DMS53 treated with DMSO at 0.1 percent for 48 hours (cell line): ENCODE measurements at regions not wholly inside any gene's neighbourhood (a gene's known extent, or its start where the extent isn't known, plus 50 kb on each side); places are given as distances from the start of the nearest gene placed in this dataset.
"Not testable (repeated sequence)": the region's sequence is repeated elsewhere in the genome, so short reads cannot be mapped to it uniquely, and the experiment has no call there.

Source experiments
- DNase-seq: peaks from one replicate; lab custom pipeline; 2025; ENCODE audit not compliant: unreplicated experiment; lab: John Stamatoyannopoulos, UW

DNA sequence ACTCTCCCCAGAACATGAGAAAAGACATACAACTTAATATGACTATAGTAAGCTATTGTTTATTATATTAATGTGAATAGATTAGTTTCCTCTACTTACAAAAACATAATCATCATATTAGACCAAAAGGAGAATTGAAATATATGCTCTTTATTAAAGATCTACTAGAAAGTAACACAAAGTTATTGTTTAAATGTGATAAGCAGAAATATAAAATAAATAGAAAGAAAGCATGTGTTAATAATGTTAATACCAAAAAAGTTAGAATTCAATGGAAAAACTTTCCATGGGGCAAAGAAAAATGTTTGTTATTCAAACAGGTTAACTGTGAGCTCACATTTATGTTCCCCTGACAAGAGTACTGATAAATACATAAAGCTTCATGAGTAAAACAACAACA lies 421.4 kb upstream of the UBE2E3 start:
- no peak for DNase-seq

- no peak for DNase-seq
These were observed 424.9 kb upstream of the UBE2E3 start for GRCh38 chr2:180555391-180555965.

DNA sequence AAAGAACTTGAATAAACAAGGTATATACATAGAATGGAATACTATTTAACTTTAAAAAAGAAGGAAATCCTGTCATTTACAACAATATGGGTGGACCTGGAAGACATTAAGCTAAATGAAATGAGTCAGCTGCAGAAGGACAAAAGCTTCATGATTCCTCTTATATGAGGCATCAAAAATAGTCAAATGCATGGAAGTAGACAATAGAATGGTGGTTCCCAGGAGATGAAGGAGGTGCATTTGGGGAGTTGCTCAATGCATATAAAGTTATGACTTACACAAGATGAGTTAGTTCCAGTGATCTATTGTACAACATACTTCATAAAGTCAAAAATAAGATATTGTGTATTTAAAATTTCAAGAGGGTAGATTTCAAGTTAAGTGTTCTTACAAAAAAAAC lies 426.1 kb upstream of the UBE2E3 start:
- no peak for DNase-seq

- DNase-seq, result no peak
These were observed 427.2 kb upstream of the UBE2E3 start for GRCh38 chr2:180553094-180553715.

DNA sequence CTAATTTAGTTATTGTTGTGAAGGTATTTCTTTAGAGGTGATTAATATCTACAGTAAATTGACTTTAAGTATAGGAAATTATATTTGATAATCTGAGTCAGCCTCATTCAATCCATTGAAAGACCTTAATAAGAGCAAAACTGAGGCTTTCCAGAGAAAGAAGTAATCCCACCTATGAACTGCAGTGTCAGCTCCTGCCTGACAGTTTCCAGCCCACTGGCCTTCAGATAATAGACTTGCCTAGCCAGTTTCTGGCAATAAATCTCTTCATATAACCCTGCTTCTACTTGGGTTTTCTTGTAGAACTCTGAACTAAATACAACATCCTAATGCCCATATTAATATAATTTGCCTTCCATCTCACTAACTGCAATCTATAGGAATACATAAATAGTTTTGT lies 437.9 kb upstream of the UBE2E3 start:
- no peak for DNase-seq

GRCh38 chr2:180540761-180541160 lies 439.6 kb upstream of the UBE2E3 start:
- DNase-seq, result no peak

DNA sequence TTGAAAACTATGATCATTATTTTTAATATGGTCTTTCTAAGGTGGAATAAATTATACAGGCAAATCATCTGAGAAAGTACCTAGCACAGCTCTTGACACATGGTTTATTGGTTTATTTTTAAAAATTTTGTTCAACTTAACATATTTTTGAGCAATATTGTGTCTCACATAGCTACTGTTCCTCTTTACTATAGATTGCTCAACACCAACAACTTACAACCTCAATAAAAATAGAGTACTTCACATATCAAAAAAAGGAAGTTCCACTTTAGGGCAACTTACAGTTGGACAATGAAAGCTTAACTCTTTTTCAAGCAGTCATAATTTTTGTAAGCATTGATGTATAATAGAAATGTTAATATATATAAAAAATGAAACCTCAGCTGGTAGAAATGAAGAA lies 440.9 kb upstream of the UBE2E3 start:
- no peak for DNase-seq

DNA sequence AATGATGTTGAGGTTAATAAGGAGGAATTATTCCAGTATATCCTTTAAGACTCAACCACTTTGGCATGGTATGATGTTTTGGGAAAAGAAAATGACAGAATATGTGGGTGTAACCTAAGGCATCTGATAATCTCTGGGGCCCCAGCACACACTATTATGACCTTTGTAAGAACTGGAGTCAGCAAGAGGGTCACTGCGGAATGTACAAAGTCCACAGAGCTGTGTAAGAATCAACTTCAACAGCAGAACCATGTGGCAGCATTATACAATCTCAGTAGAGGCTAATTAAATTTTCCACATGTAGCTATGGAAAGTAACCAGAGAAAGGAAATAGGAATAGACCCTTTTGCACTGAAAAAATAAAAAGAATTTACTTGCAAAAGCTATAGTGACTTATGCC lies 445.1 kb upstream of the UBE2E3 start:
- DNase-seq, result no peak

- not testable (repeated sequence) for DNase-seq
These were observed 448.6 kb upstream of the UBE2E3 start for GRCh38 chr2:180531787-180532186.

- no peak for DNase-seq
These were observed 455.9 kb upstream of the UBE2E3 start for GRCh38 chr2:180524499-180524898.

DNA sequence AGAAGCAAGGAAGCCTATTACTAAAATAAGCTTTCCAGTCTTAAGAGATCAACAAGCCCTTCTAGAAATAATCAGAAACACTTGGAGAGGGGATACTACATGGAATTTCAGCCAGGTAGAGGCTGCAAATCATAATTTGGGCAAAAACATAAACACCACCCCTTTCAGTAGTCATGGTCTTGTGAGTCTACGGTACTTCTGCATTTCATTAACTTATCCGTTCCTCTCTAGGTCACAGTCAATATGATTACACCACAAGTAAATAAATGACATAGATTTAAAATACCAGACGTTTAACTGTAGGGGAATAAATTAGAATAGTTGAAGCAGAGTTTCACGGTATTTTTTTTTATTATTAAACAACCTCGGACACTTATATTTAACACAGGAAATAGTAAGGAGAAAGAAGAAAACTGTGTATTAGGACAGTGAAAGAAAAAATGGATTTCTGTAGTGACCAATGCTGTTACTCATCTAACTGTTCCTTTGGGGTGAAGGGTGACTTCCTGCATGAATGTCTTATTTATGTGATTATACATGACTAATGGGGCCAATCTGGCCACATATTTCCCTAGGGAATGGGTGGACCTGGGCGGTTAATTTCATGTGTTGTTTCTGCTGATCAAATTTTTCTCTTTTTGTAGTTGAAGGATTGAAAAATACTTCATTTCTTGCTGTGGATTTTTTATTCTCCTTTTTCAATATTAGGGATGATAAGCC lies 456.6 kb upstream of the UBE2E3 start:
- DNase-seq, result no peak

GRCh38 chr2:180520921-180521581 lies 459.4 kb upstream of the UBE2E3 start:
- peak; percentile 74 for DNase-seq

- peak; percentile 71 for DNase-seq
These were observed 460.2 kb upstream of the UBE2E3 start for GRCh38 chr2:180520206-180520605.

- peak; percentile 47 for DNase-seq
These were observed 461.1 kb upstream of the UBE2E3 start for GRCh38 chr2:180519276-180519675.

- no peak for DNase-seq
These were observed 464.2 kb upstream of the UBE2E3 start for GRCh38 chr2:180516232-180516631.

GRCh38 chr2:180513389-180513788 lies 467.0 kb upstream of the UBE2E3 start:
- no peak for DNase-seq

- no peak for DNase-seq
These were observed 471.9 kb upstream of the UBE2E3 start for GRCh38 chr2:180508458-180508857.

- no peak for DNase-seq
These were observed 473.4 kb upstream of the UBE2E3 start for GRCh38 chr2:180507028-180507427.

GRCh38 chr2:180505203-180505602 lies 475.2 kb upstream of the UBE2E3 start:
- DNase-seq, result no peak

GRCh38 chr2:180497621-180498152 lies 482.7 kb upstream of the UBE2E3 start:
- no peak for DNase-seq

DNA sequence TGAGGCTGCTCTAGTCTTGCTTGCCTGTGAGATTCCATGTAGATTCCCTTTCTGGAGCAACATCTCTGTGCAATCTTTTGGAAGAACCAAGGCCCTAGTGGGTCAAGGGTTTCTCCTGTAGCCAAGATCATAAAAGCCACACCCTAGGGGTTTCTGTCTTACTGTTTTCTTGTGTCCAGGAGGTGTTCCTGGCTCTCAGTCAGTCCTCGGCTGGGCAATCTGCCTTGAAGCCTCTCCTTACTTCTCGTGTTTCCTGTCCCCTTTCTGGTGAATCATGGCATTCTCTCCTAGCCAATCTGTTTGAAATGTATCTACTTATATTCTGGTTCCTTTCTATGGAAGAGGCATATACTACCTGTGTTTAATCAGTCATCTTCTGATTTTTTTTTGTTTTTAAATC lies 484.8 kb upstream of the UBE2E3 start:
- DNase-seq, result no peak

- no peak for DNase-seq
These were observed 486.1 kb upstream of the UBE2E3 start for GRCh38 chr2:180494286-180494685.
